Lung (tissue), 11 donors: ENCODE measurements at regions not wholly inside any gene's neighbourhood (a gene's known extent, or its start where the extent isn't known, plus 50 kb on each side); places are given as distances from the start of the nearest gene placed in this dataset.

ENCODE experiments used
- ATAC-seq: fragments of 200-7000 bp; cut with Tn5 transposase; one replicate; pipeline ENCODE4 v1.9.1; 2020; ENCODE audit warnings: moderate number of reproducible peaks; ENCODE audit not compliant: insufficient read depth, low FRiP score
- DNase-seq, 3 donors: peaks; one replicate each; pipeline ENCODE4 v3.0.0-alpha.2; 2013 to 2017
- H3K27ac ChIP-seq, 2 donors: one replicate each; pipeline ENCODE4 v1.5.1; 2013; ENCODE audit warnings: mild to moderate bottlenecking in 2 of 2, moderate library complexity in 2 of 2, control low read depth in 1 of 2, inconsistent platforms in 1 of 2, low read depth in 1 of 2, low read length in 1 of 2
- H3K27me3 ChIP-seq, 3 donors: one replicate each; pipeline ENCODE4 v1.5.1; 2013; ENCODE audit warnings: low read length in 2 of 3; ENCODE audit not compliant: control insufficient read depth in 3 of 3, insufficient read depth in 3 of 3
- H3K36me3 ChIP-seq, 4 donors: one replicate each; pipeline ENCODE4 v1.5.1; 2013; ENCODE audit warnings: low read length in 4 of 4, mild to moderate bottlenecking in 1 of 4, moderate library complexity in 1 of 4; ENCODE audit not compliant: control insufficient read depth in 4 of 4, insufficient read depth in 4 of 4
- H3K4me1 ChIP-seq, 5 donors: one replicate each; pipeline ENCODE4 v1.5.1; 2013; ENCODE audit warnings: low read length in 5 of 5, mild to moderate bottlenecking in 2 of 5, moderate library complexity in 1 of 5; ENCODE audit not compliant: control insufficient read depth in 5 of 5, insufficient read depth in 5 of 5
- H3K4me3 ChIP-seq: one replicate; pipeline ENCODE4 v1.5.1; 2013; ENCODE audit warnings: mild to moderate bottlenecking, control low read depth, moderate library complexity
- H3K9ac ChIP-seq, 2 donors: one replicate each; pipeline ENCODE4 v1.5.1; 2013; ENCODE audit warnings: low read length in 2 of 2, control low read depth in 1 of 2; ENCODE audit not compliant: insufficient read depth in 1 of 2
- H3K9me3 ChIP-seq, 4 donors: one replicate each; pipeline ENCODE4 v1.5.1; 2013; ENCODE audit warnings: low read length in 3 of 4, mild to moderate bottlenecking in 1 of 4, moderate library complexity in 1 of 4; ENCODE audit not compliant: control insufficient read depth in 4 of 4, insufficient read depth in 3 of 4
- WGBS, 2 donors: extraction: QIAGEN DNeasy Blood & Tissue Kit; methylation state at CpG; one replicate each; pipeline ENCODE4 v1.1.7; 2013; 5-methylcytosine and 5-hydroxymethylcytosine counted together
- TF ChIP-seq, protein P1 (sequence below): IDR thresholded peaks from 2 replicates; pipeline ENCODE4 v1.5.1; 2012; ENCODE audit warnings: mild to moderate bottlenecking; ENCODE audit errors: control extremely low read depth, extremely low read depth
- donor health status: control.
- donor health status: control.
- donor health status: Bipolar disorder and iron deficiency.
- donor health status: healthy.
- donor health status: DM: yes; HTN: yes; CAD: no.

- no peaks in the 10 kb centered on the region for H3K36me3 ChIP-seq
- 79 to 83% methylated on average over 1 of the region's 1 CpG for WGBS, 2 donors
- no peak for ATAC-seq
- no peak overlapping the region for H3K9ac ChIP-seq
- H3K4me1 ChIP-seq, result no peaks in the 10 kb centered on the region
- H3K4me3 ChIP-seq, result no peak overlapping the region
- no peak for DNase-seq
- TF ChIP-seq, protein P1, sequence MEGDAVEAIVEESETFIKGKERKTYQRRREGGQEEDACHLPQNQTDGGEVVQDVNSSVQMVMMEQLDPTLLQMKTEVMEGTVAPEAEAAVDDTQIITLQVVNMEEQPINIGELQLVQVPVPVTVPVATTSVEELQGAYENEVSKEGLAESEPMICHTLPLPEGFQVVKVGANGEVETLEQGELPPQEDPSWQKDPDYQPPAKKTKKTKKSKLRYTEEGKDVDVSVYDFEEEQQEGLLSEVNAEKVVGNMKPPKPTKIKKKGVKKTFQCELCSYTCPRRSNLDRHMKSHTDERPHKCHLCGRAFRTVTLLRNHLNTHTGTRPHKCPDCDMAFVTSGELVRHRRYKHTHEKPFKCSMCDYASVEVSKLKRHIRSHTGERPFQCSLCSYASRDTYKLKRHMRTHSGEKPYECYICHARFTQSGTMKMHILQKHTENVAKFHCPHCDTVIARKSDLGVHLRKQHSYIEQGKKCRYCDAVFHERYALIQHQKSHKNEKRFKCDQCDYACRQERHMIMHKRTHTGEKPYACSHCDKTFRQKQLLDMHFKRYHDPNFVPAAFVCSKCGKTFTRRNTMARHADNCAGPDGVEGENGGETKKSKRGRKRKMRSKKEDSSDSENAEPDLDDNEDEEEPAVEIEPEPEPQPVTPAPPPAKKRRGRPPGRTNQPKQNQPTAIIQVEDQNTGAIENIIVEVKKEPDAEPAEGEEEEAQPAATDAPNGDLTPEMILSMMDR, result no peak
- no peaks in the 10 kb centered on the region for H3K9me3 ChIP-seq
- H3K27ac ChIP-seq, result no peak overlapping the region
- H3K27me3 ChIP-seq, result no peaks in the 10 kb centered on the region
Measured at GRCh38 chr6:60687085-60687484, 1598.9 kb downstream of the KHDRBS2 start.

GRCh38 chr6:60681806-60682205 is 1604.2 kb downstream of the KHDRBS2 start:
- Histone ChIP-seq H3K27ac (no peak overlapping the region), H3K4me1 (no peaks in the 10 kb centered on the region), H3K9ac (no peak overlapping the region), H3K9me3 (peaks cover 0 to 3% (median 2%) of the 10 kb centered on the region in 4 donors), H3K4me3 (no peak overlapping the region), H3K27me3 (no peaks in the 10 kb centered on the region), H3K36me3 (no peaks in the 10 kb centered on the region)
- no peak for DNase-seq
- TF ChIP-seq, protein P1, result no peak
- no peak for ATAC-seq

DNA sequence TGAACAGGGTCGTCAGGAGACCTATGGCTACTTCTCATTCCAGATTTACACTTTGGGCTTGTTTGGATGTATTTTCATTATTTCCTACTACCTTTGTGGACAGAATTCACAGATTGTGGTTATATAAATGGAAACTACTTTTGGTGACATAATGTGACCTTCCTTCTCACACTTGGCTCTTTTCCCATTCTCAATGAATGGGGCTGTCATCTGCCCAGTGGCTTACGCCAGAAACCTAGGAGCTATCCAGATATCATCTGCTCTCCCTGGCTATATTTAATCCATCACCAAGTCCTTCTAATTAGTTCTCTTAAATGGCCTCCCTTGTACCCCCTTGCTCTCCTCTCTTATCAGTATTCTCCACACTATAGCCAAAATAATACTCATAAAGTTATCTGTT is 1606.8 kb downstream of the KHDRBS2 start:
- ATAC-seq (no peak), DNase-seq (peak in 1 of 3 donors; percentile 1)
- Histone ChIP-seq H3K27me3 (no peaks in the 10 kb centered on the region), H3K4me1 (no peaks in the 10 kb centered on the region), H3K27ac (no peak overlapping the region), H3K9me3 (peaks cover 0 to 4% (median 2%) of the 10 kb centered on the region in 4 donors), H3K36me3 (no peaks in the 10 kb centered on the region), H3K9ac (no peak overlapping the region), H3K4me3 (no peak overlapping the region)
- TF ChIP-seq, protein P1, result no peak
- WGBS, 2 donors, result 74 to 87% methylated on average over 2 of the region's 2 CpGs

- H3K4me1 ChIP-seq, result no peaks in the 10 kb centered on the region
- H3K9ac ChIP-seq, result no peak overlapping the region
- H3K9me3 ChIP-seq, result peaks cover 0 to 11% (median 0%) of the 10 kb centered on the region in 4 donors
- H3K36me3 ChIP-seq, result no peaks in the 10 kb centered on the region
- H3K27me3 ChIP-seq, result no peaks in the 10 kb centered on the region
- H3K4me3 ChIP-seq, result no peak overlapping the region
- no peak overlapping the region for H3K27ac ChIP-seq
- DNase-seq (no peak), ATAC-seq (no peak)
- TF ChIP-seq, protein P1, result no peak
Measured at GRCh38 chr6:60671369-60671768, 1614.7 kb downstream of the KHDRBS2 start.
